NCI-H82 treated with DMSO at 0.1 percent for 48 hours (cell line): ENCODE measurements at regions not wholly inside any gene's neighbourhood (a gene's known extent, or its start where the extent isn't known, plus 50 kb on each side); places are given as distances from the start of the nearest gene placed in this dataset.
A peak's percentile ranks its signal among the peaks of the same experiment; 100 is the strongest.
"Not testable (repeated sequence)": the region's sequence is repeated elsewhere in the genome, so short reads cannot be mapped to it uniquely, and the experiment has no call there.

Experiments used
- DNase-seq: peaks from one replicate; lab custom pipeline; 2025; ENCODE audit not compliant: unreplicated experiment; lab: John Stamatoyannopoulos, UW

GRCh38 chr4:148686449-148686848 is 244.2 kb upstream of the NR3C2 start:
- DNase-seq = no peak

GRCh38 chr4:148684638-148685037 is 242.4 kb upstream of the NR3C2 start:
- DNase-seq = no peak

GRCh38 chr4:148680884-148681283 is 238.7 kb upstream of the NR3C2 start:
- DNase-seq = no peak

GRCh38 chr4:148676344-148676743 is 234.1 kb upstream of the NR3C2 start:
- no peak for DNase-seq

- DNase-seq = no peak
Measured at GRCh38 chr4:148674876-148675275, 232.7 kb upstream of the NR3C2 start.

GRCh38 chr4:148664636-148665035 is 222.4 kb upstream of the NR3C2 start:
- DNase-seq = no peak

- no peak for DNase-seq
Measured at GRCh38 chr4:148654131-148654530, 211.9 kb upstream of the NR3C2 start.

GRCh38 chr4:148653681-148654080 is 211.5 kb upstream of the NR3C2 start:
- DNase-seq = no peak

- peak; percentile 68 for DNase-seq
Measured at GRCh38 chr4:148651991-148652390, 209.8 kb upstream of the NR3C2 start.

- peak; percentile 65 for DNase-seq
Measured at GRCh38 chr4:148649652-148650331, 207.6 kb upstream of the NR3C2 start.

- DNase-seq = no peak
Measured at GRCh38 chr4:148643851-148644250, 201.6 kb upstream of the NR3C2 start.

GRCh38 chr4:148642907-148643306 is 200.7 kb upstream of the NR3C2 start:
- DNase-seq = no peak

- DNase-seq = not testable (repeated sequence)
Measured at GRCh38 chr4:148638079-148638478, 195.9 kb upstream of the NR3C2 start.

- not testable (repeated sequence) for DNase-seq
Measured at GRCh38 chr4:148637453-148637852, 195.2 kb upstream of the NR3C2 start.

GRCh38 chr4:148634476-148634875 is 192.3 kb upstream of the NR3C2 start:
- DNase-seq = no peak

- DNase-seq = no peak
Measured at GRCh38 chr4:148633720-148634119, 191.5 kb upstream of the NR3C2 start.

GRCh38 chr4:148632476-148632875 is 190.3 kb upstream of the NR3C2 start:
- no peak for DNase-seq

GRCh38 chr4:148630051-148630450 is 187.8 kb upstream of the NR3C2 start:
- no peak for DNase-seq

- no peak for DNase-seq
Measured at GRCh38 chr4:148618856-148619255, 176.6 kb upstream of the NR3C2 start.

GRCh38 chr4:148608968-148609367 is 166.8 kb upstream of the NR3C2 start:
- no peak for DNase-seq

GRCh38 chr4:148598418-148599207 is 156.4 kb upstream of the NR3C2 start:
- DNase-seq = not testable (repeated sequence)

- no peak for DNase-seq
Measured at GRCh38 chr4:148589182-148589581, 147.0 kb upstream of the NR3C2 start.
